Hepatocyte (in vitro differentiated cells): ENCODE measurements at regions not wholly inside any gene's neighbourhood (a gene's known extent, or its start where the extent isn't known, plus 50 kb on each side); places are given as distances from the start of the nearest gene placed in this dataset.

Experiments
- DNase-seq: peaks from one replicate; pipeline ENCODE4 v3.0.0-alpha.2; 2016; ENCODE audit warnings: low spot score
- H2AFZ ChIP-seq: fragments of 200-600 bp; sonication (generic); 2 replicates; pipeline ENCODE4 v1.6.0; 2016; ENCODE audit warnings: antibody characterized with exemption, mild to moderate bottlenecking
- H3K27ac ChIP-seq: fragments of 200-600 bp; sonication (generic); 2 replicates; pipeline ENCODE4 v1.5.1; 2016; ENCODE audit warnings: mild to moderate bottlenecking
- H3K27me3 ChIP-seq: fragments of 200-600 bp; sonication (generic); 2 replicates; pipeline ENCODE4 v1.6.1; 2016
- H3K36me3 ChIP-seq: fragments of 200-600 bp; sonication (generic); replicated peaks from 2 replicates; pipeline ENCODE4 v1.5.1; 2016; ENCODE audit warnings: low read depth; ENCODE audit not compliant: insufficient read depth
- H3K4me1 ChIP-seq: fragments of 200-600 bp; sonication (generic); 2 replicates; pipeline ENCODE4 v1.5.1; 2016; ENCODE audit warnings: mild to moderate bottlenecking, moderate library complexity; ENCODE audit not compliant: insufficient read depth
- H3K4me2 ChIP-seq: fragments of 200-600 bp; sonication (generic); 2 replicates; pipeline ENCODE4 v1.6.0; 2016
- H3K4me3 ChIP-seq: fragments of 200-600 bp; sonication (generic); 2 replicates; pipeline ENCODE4 v1.5.1; 2016; ENCODE audit warnings: mild to moderate bottlenecking
- H3K79me2 ChIP-seq: fragments of 200-600 bp; sonication (generic); 2 replicates; pipeline ENCODE4 v1.6.0; 2017; ENCODE audit warnings: mild to moderate bottlenecking
- H3K9me2 ChIP-seq: fragments of 200-600 bp; sonication (generic); replicated peaks from 2 replicates; pipeline ENCODE4 v1.6.0; 2017; ENCODE audit warnings: mild to moderate bottlenecking; ENCODE audit not compliant: insufficient read depth
- H3K9me3 ChIP-seq: fragments of 200-600 bp; sonication (generic); 2 replicates; pipeline ENCODE4 v1.5.1; 2016; ENCODE audit warnings: low read depth, mild to moderate bottlenecking
- H4K20me1 ChIP-seq: fragments of 200-600 bp; sonication (generic); 2 replicates; pipeline ENCODE4 v1.6.0; 2016; ENCODE audit warnings: mild to moderate bottlenecking; ENCODE audit not compliant: insufficient read depth, poor library complexity, severe bottlenecking
- EZH2 ChIP-seq: fragments of 200-600 bp; sonication (generic); IDR thresholded peaks from 2 replicates; pipeline ENCODE4 v1.6.1; 2016; ENCODE audit warnings: antibody characterized with exemption, mild to moderate bottlenecking, borderline replicate concordance
- EZH2phosphoT487 ChIP-seq: fragments of 200-600 bp; sonication (generic); IDR thresholded peaks from one replicate; pipeline ENCODE4 v1.6.1; 2018; ENCODE audit warnings: antibody characterized with exemption, mild to moderate bottlenecking, low read depth, moderate library complexity; ENCODE audit not compliant: unreplicated experiment, severe bottlenecking
- WGBS: methylation state at CpG from one replicate; pipeline ENCODE4 v1.1.6; 2016; ENCODE audit warnings: low lambda C conversion rate; ENCODE audit errors: missing lambda C conversion rate; 5-methylcytosine and 5-hydroxymethylcytosine counted together
- TF ChIP-seq, protein P1 (sequence below): fragments of 200-600 bp; sonication (generic); IDR thresholded peaks from 2 replicates; pipeline ENCODE4 v1.5.1; 2016; ENCODE audit warnings: antibody characterized with exemption, mild to moderate bottlenecking; ENCODE audit not compliant: poor library complexity

DNA sequence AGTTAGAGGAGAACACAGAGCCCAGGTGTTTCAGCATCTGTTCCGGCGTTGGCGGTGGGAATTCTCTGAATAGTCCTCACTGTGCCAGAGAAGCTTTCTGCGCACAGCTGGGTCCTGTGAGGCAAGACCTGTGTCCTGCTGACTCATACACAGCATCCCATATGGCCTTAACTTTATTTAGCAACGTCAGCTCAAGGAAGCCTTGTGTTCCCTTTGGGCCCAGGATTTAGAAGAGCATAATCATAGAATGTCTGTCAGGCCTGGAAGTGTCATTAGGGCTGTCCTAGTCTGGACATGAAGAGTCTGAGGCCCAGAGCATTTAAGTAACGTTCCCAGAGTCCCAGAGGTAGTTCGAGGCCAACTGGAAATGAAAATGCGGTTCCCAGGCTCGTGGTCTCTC, 188.6 kb upstream of the DMRT1 start:
- no peak for DNase-seq
- Histone ChIP-seq H3K4me1 (no peaks in the 10 kb centered on the region), H3K27ac (no peak overlapping the region), H3K4me2 (no peak overlapping the region), H3K79me2 (no peaks in the 10 kb centered on the region), H3K36me3 (no peaks in the 10 kb centered on the region), H3K9me3 (no peaks in the 10 kb centered on the region), H3K27me3 (no peaks in the 10 kb centered on the region), H2AFZ (no peak overlapping the region), H3K9me2 (no peaks in the 10 kb centered on the region), H3K4me3 (no peak overlapping the region), H4K20me1 (no peaks in the 10 kb centered on the region)
- WGBS = 87% methylated on average over 9 of the region's 9 CpGs
- TF ChIP-seq EZH2phosphoT487 (no peak), EZH2 (no peak)
- TF ChIP-seq, protein P1, sequence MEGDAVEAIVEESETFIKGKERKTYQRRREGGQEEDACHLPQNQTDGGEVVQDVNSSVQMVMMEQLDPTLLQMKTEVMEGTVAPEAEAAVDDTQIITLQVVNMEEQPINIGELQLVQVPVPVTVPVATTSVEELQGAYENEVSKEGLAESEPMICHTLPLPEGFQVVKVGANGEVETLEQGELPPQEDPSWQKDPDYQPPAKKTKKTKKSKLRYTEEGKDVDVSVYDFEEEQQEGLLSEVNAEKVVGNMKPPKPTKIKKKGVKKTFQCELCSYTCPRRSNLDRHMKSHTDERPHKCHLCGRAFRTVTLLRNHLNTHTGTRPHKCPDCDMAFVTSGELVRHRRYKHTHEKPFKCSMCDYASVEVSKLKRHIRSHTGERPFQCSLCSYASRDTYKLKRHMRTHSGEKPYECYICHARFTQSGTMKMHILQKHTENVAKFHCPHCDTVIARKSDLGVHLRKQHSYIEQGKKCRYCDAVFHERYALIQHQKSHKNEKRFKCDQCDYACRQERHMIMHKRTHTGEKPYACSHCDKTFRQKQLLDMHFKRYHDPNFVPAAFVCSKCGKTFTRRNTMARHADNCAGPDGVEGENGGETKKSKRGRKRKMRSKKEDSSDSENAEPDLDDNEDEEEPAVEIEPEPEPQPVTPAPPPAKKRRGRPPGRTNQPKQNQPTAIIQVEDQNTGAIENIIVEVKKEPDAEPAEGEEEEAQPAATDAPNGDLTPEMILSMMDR = no peak

DNA sequence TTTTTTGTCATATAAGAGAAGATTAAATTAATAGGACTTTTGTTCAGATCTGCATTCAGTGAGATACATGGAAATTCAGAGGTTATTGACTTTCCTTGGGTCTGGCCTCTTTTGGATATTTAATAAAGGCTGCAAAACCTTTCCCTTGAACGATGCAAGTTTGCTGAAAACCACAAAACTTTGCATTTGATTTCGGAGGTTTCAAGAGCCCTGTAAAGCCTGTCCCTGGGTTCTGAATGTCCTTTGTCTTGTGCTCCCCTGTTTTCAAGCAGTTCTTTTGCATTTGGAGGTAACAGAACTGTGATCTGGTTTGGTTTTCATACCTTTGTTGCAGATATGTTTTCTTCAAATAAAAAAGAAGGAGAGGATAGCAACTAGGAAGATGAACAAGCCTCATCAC, 188.1 kb upstream of the DMRT1 start:
- Histone ChIP-seq H2AFZ (no peak overlapping the region), H3K79me2 (no peaks in the 10 kb centered on the region), H3K4me1 (no peaks in the 10 kb centered on the region), H3K9me3 (no peaks in the 10 kb centered on the region), H3K27ac (no peak overlapping the region), H3K4me2 (no peak overlapping the region), H3K9me2 (no peaks in the 10 kb centered on the region), H3K4me3 (no peak overlapping the region), H3K27me3 (no peaks in the 10 kb centered on the region), H4K20me1 (no peaks in the 10 kb centered on the region), H3K36me3 (no peaks in the 10 kb centered on the region)
- DNase-seq = no peak
- WGBS = 86% methylated on average over 2 of the region's 2 CpGs
- TF ChIP-seq, protein P1 = no peak
- TF ChIP-seq EZH2phosphoT487 = no peak
- TF ChIP-seq EZH2 = no peak

DNA sequence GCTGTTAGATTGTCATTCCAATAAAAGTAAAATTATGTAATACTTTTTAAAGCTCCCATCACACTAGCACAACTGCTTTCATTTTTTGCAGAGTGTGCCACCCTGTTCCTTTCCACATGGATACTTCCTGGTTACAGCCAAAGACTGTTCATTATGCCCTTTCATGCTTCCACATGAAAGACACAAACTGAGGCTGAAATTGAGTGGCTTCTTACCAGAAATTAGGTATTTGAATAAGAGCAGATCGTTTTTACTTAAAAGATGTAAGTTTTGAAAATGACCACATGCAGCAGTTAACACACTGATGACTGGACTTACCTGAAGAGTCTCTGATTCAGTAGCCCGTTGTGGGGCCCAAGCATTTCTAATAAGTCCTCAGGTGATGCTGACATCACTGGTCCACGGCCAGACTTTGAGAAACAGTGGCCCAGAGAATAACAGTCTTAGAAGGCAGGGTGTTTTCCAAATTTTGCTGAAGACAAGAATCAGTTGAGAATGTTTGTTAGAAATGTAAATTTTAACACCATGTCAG, 187.6 kb upstream of the DMRT1 start:
- Histone ChIP-seq H2AFZ (no peak overlapping the region), H3K9me2 (no peaks in the 10 kb centered on the region), H4K20me1 (no peaks in the 10 kb centered on the region), H3K4me2 (no peak overlapping the region), H3K27me3 (no peaks in the 10 kb centered on the region), H3K27ac (no peak overlapping the region), H3K9me3 (no peaks in the 10 kb centered on the region), H3K79me2 (no peaks in the 10 kb centered on the region), H3K36me3 (no peaks in the 10 kb centered on the region), H3K4me3 (no peak overlapping the region), H3K4me1 (no peaks in the 10 kb centered on the region)
- no peak for DNase-seq
- TF ChIP-seq EZH2phosphoT487 = no peak
- TF ChIP-seq, protein P1 = no peak
- no peak for TF ChIP-seq EZH2
- 64% methylated on average over 3 of the region's 3 CpGs for WGBS

DNA sequence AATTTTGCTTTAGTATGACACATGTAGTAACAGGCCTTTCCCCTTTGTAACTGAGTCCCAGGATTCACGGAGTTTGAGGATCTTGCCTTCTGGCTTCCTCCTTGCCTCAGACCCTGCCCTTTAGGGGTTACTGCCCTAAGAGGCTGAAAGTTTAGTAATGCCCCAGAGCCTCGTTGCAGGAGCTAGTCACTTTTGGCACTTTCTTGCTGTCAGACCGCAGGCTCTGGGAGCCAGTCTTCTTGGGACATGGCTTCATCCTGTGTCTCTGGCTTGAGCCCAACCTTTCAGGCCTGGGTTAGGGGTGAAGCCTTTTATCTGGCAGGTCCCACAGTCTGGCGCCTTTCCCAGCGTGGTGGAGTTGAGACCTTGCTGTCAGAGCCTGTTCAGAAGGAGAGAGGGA, 185.6 kb upstream of the DMRT1 start:
- no peak for DNase-seq

More for the DNA sequence above, 185.6 kb upstream of the DMRT1 start:
- 58% methylated on average over 5 of the region's 5 CpGs for WGBS
- H3K79me2 ChIP-seq = no peaks in the 10 kb centered on the region
- no peaks in the 10 kb centered on the region for H4K20me1 ChIP-seq
- TF ChIP-seq, protein P1 = no peak
- TF ChIP-seq EZH2 (no peak), EZH2phosphoT487 (no peak)
- no peaks in the 10 kb centered on the region for H3K36me3 ChIP-seq
- H3K9me2 ChIP-seq = no peaks in the 10 kb centered on the region
- no peaks in the 10 kb centered on the region for H3K4me1 ChIP-seq
- H3K27me3 ChIP-seq = no peaks in the 10 kb centered on the region
- H3K27ac ChIP-seq = no peak overlapping the region
- H2AFZ ChIP-seq = no peak overlapping the region
- no peak overlapping the region for H3K4me2 ChIP-seq
- no peak overlapping the region for H3K4me3 ChIP-seq
- H3K9me3 ChIP-seq = no peaks in the 10 kb centered on the region
